ENCODE measurements at regions not wholly inside any gene's neighbourhood (a gene's known extent, or its start where the extent isn't known, plus 50 kb on each side); places are given as distances from the start of the nearest gene placed in this dataset.
"Not testable (repeated sequence)": the region's sequence is repeated elsewhere in the genome, so short reads cannot be mapped to it uniquely, and the experiment has no call there.

DNA sequence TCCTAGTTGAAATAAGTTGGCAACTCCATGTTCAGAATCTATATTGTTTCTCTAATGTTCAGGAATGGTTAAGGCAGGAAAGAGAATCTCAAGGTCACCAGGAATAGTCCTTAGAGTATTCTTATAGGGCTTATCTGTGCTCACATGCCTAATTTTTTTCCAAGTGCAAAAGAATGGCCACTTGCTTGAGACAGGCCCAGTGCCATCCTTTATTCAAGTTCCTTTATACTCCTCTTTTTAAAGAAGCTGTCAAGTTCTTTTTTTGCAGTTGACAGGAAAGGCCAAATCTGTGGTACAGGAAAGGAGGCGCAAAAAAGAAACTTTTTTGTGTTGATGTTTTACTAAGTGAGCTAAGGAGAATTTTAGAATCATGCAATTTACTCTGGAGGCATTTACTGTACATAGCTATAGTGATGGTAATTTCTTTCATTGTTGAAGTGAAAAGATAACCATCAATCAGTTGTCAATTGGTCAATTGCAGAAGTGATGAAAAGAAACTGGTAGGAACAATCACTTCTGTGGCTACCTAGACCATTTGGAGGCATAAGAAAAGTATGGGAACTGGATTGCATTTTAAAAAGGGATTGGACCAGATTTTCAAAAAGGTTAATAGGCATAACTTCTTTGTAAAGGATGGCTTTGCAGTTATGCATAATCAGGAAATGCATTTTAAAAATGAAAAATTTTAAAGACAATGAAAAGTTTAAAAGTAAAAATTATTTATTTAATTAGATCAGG lies 102.5 kb upstream of the SOX2 start:
- Histone ChIP-seq H3K4me3 (ENCODE audit: low read depth, low read length) (no peak overlapping the region), H3K36me3 (ENCODE audit: control insufficient read depth, insufficient read depth, low read length) (no peaks in the 10 kb centered on the region), H3K27me3 (ENCODE audit: control insufficient read depth, insufficient read depth, low read length) (no peaks in the 10 kb centered on the region)
- TF ChIP-seq, protein P1, sequence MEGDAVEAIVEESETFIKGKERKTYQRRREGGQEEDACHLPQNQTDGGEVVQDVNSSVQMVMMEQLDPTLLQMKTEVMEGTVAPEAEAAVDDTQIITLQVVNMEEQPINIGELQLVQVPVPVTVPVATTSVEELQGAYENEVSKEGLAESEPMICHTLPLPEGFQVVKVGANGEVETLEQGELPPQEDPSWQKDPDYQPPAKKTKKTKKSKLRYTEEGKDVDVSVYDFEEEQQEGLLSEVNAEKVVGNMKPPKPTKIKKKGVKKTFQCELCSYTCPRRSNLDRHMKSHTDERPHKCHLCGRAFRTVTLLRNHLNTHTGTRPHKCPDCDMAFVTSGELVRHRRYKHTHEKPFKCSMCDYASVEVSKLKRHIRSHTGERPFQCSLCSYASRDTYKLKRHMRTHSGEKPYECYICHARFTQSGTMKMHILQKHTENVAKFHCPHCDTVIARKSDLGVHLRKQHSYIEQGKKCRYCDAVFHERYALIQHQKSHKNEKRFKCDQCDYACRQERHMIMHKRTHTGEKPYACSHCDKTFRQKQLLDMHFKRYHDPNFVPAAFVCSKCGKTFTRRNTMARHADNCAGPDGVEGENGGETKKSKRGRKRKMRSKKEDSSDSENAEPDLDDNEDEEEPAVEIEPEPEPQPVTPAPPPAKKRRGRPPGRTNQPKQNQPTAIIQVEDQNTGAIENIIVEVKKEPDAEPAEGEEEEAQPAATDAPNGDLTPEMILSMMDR (IDR thresholded peaks at IDR 0.05; ENCODE audit: insufficient read depth, low read length, severe bottlenecking) = no peak
- FAIRE-seq (no peak), DNase-seq (ENCODE audit: low read depth) (no peak)

DNA sequence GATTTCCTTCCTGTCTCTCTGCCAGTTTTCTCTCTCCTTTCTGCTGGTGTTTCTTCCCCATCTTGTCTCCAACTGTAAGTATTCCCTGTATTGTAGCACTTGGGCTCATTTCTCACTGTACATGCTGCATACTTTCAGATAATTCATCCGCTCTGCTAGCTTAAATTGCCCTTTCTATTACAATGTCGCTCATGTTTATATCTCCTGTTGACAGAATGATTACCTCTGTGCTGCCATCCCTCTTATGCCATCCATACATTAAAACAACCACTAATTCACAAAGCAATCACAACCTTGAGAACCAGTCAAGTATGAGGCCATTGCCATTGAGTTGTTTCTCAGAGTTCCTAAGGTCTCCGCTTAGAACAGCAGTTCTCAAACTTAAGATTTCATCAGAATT lies 107.5 kb upstream of the SOX2 start:
- TF ChIP-seq, protein P1 (IDR thresholded peaks at IDR 0.05; ENCODE audit: insufficient read depth, low read length, severe bottlenecking) = no peak
- H3K36me3 ChIP-seq (ENCODE audit: control insufficient read depth, insufficient read depth, low read length) = no peaks in the 10 kb centered on the region
- FAIRE-seq (no peak), DNase-seq (ENCODE audit: low read depth) (no peak)
- H3K4me3 ChIP-seq (ENCODE audit: low read depth, low read length) = no peak overlapping the region
- no peaks in the 10 kb centered on the region for H3K27me3 ChIP-seq (ENCODE audit: control insufficient read depth, insufficient read depth, low read length)

DNA sequence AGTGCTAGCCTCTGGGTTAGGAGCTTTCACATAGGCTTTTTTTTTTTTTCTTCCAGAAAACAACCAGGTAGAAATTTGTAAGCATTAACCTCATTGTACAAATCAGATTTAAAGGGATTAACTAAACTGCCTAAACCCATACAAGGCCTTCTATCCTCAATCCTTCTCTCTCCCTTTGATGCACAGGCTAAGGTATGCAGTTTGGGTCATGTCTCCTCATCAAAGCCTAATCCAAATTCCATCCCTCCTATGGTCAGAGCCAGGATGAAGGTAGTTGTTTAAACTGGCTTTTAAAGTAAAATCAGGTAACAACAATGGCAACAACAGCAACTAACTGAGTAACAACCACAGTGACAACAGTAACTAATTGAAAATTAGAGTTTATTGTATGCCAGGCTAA lies 115.6 kb upstream of the SOX2 start:
- FAIRE-seq (no peak), DNase-seq (ENCODE audit: low read depth) (no peak)
- no peak overlapping the region for H3K4me3 ChIP-seq (ENCODE audit: low read depth, low read length)
- H3K27me3 ChIP-seq (ENCODE audit: control insufficient read depth, insufficient read depth, low read length) = no peaks in the 10 kb centered on the region
- TF ChIP-seq, protein P1 (IDR thresholded peaks at IDR 0.05; ENCODE audit: insufficient read depth, low read length, severe bottlenecking) = no peak
- H3K36me3 ChIP-seq (ENCODE audit: control insufficient read depth, insufficient read depth, low read length) = no peaks in the 10 kb centered on the region

DNA sequence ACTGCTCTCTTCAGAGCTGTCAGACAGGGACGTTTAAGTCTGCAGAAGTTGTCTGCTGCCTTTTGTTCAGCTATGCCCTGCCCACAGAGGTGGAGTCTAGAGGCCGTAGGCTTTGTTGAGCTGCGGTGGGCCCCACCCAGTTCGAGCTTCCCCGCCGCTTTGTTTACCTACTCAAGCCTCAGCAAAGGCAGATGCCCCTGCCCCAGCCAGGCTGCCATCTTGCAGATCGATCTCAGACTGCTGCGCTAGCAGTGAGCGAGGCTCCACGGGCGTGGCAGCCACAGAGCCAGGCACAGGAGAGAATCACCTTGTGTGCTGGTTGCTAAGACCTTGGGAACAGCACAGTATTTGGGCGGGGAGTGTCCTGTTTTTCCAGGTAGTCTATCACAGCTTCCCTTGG lies 120.8 kb upstream of the SOX2 start:
- H3K36me3 ChIP-seq (ENCODE audit: control insufficient read depth, insufficient read depth, low read length); H3K4me3 ChIP-seq (ENCODE audit: low read depth, low read length); DNase-seq (ENCODE audit: low read depth); H3K27me3 ChIP-seq (ENCODE audit: control insufficient read depth, insufficient read depth, low read length); FAIRE-seq: not testable (repeated sequence)

DNA sequence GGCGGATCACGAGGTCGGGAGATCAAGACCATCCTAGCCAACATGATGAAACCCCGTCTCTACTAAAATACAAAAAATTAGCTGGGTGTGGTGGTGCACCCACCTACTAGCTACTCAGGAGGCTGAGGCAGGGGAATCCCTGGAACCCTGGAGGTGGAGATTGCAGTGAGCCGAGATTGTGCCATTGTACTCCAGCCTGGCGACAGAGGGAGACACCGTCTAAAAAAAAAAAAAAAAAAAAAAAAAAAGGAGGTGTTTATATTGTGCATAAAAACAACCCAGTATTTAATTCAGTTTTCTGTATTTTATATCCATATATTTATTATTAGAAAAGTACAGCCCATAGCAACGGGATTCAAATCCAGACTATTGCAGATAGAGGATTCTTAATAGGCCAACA lies 129.1 kb upstream of the SOX2 start:
- Histone ChIP-seq H3K4me3 (ENCODE audit: low read depth, low read length) (no peak overlapping the region), H3K36me3 (ENCODE audit: control insufficient read depth, insufficient read depth, low read length) (no peaks in the 10 kb centered on the region), H3K27me3 (ENCODE audit: control insufficient read depth, insufficient read depth, low read length) (no peaks in the 10 kb centered on the region)
- no peak for FAIRE-seq
- DNase-seq (ENCODE audit: low read depth) = no peak
- TF ChIP-seq, protein P1 (IDR thresholded peaks at IDR 0.05; ENCODE audit: insufficient read depth, low read length, severe bottlenecking) = no peak

DNA sequence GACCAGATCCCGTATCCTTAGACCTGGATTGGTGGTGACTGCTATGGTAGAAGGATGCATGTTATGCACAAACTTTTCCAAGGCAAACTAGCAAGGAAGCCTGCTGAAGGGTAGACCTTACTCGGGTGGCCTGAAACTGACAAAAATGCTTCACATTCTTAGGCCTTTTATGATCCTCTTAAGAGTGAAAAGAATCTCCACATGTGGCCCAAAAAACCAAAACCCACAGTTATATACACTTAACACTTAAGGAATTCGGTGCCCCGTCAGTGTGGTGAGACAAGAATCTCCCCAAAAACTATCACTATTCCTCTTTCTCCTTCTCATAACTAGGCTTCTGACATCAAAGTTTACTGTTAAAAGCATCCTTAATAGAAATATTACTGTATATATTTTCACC lies 130.1 kb upstream of the SOX2 start:
- H3K27me3 ChIP-seq (ENCODE audit: control insufficient read depth, insufficient read depth, low read length) = no peaks in the 10 kb centered on the region
- H3K36me3 ChIP-seq (ENCODE audit: control insufficient read depth, insufficient read depth, low read length) = no peaks in the 10 kb centered on the region
- H3K4me3 ChIP-seq (ENCODE audit: low read depth, low read length) = no peak overlapping the region
- no peak for DNase-seq (ENCODE audit: low read depth)
- no peak for FAIRE-seq
- TF ChIP-seq, protein P1 (IDR thresholded peaks at IDR 0.05; ENCODE audit: insufficient read depth, low read length, severe bottlenecking) = no peak

Data from bronchial epithelial cell (primary cell).